K562 (cell line): ENCODE measurements at regions not wholly inside any gene's neighbourhood (a gene's known extent, or its start where the extent isn't known, plus 50 kb on each side); places are given as distances from the start of the nearest gene placed in this dataset.

Experiments used
- ATAC-seq: fragments of 200-7000 bp; cut with Tn5 transposase; 3 replicates; pipeline ENCODE4 v1.9.1; 2020; ENCODE audit warnings: moderate library complexity
- BruUV-seq: library from RNA; stranded (reverse); fragments of 400-500 nt; replicated peaks from 2 replicates; lab custom pipeline; 2021; lab: Mats Ljungman, UMichigan
- CTCF ChIA-PET: fragments of 300-600 bp; formaldehyde crosslinking; extraction: SDS; loops from one replicate; lab custom pipeline; 2021; ENCODE audit warnings: low intra/inter-chr PET ratio; lab: Yijun Ruan, JAX
- POLR2A ChIA-PET: fragments of 300-600, 350-650 bp; sonication (Branson Sonifier 250); formaldehyde crosslinking; extraction: SDS; loops from one replicate; lab custom pipeline; 2021; ENCODE audit warnings: antibody characterized with exemption, inconsistent platforms; lab: Yijun Ruan, JAX
- DNase-seq, 4 experiments: peaks; one replicate each; pipeline versions ENCODE4 v3.0.0 to v3.0.0-alpha.2; 2011 to 2018; ENCODE audit warnings: low spot score in 3 of 4, mixed read lengths in 3 of 4; ENCODE audit errors: extremely low read depth in 1 of 4
- FAIRE-seq: peaks from 2 replicates; lab custom pipeline; 2011; peaks lifted over from hg19 to GRCh38; lab: Jason Lieb, UNC
- H2AFZ ChIP-seq: 2 replicates; pipeline ENCODE4 v1.6.0; 2011; ENCODE audit warnings: low read depth, low read length, control low read depth, inconsistent platforms
- H3K27ac ChIP-seq: fragments of 200-600 bp; 3 replicates; pipeline ENCODE4 v1.8.0; 2011; ENCODE audit warnings: low read depth, mild to moderate bottlenecking, control low read depth, inconsistent platforms, low read length, moderate library complexity, mixed read lengths; ENCODE audit errors: extremely low read depth
- H3K27me3 ChIP-seq, 2 experiments: fragments of 300-600 bp in 1 of 2; 2 replicates in 1 of 2; 3 replicates in 1 of 2; pipeline versions ENCODE4 v1.6.0 to v1.8.0; 2011; ENCODE audit warnings: inconsistent platforms in 2 of 2, low read length in 2 of 2, mild to moderate bottlenecking in 1 of 2, mixed read lengths in 1 of 2, moderate library complexity in 1 of 2; ENCODE audit not compliant: control insufficient read depth in 2 of 2, insufficient read depth in 2 of 2
- H3K36me3 ChIP-seq: fragments of 300-600 bp; 3 replicates; pipeline ENCODE4 v1.8.0; 2011; ENCODE audit warnings: mild to moderate bottlenecking, low read length, inconsistent platforms; ENCODE audit not compliant: control insufficient read depth, insufficient read depth
- H3K4me1 ChIP-seq, 2 experiments: fragments of 200-600 bp in 1 of 2; replicated peaks in 1 of 2; 2 replicates in 1 of 2; 3 replicates in 1 of 2; pipeline versions ENCODE4 v1.5.1 to v1.8.0; 2011; ENCODE audit warnings: inconsistent platforms in 2 of 2, low read length in 2 of 2, mild to moderate bottlenecking in 1 of 2, mixed read lengths in 1 of 2, moderate library complexity in 1 of 2; ENCODE audit not compliant: control insufficient read depth in 2 of 2, insufficient read depth in 2 of 2
- H3K4me2 ChIP-seq: 2 replicates; pipeline ENCODE4 v1.6.1; 2011; ENCODE audit warnings: low read length, control low read depth, inconsistent platforms, mixed read lengths; ENCODE audit not compliant: insufficient read depth
- H3K4me3 ChIP-seq: fragments of 200-600 bp; sonication (generic), shearing (Covaris generic); 2 replicates; pipeline ENCODE4 v1.5.1; 2016; ENCODE audit warnings: control low read depth, inconsistent platforms
- H3K79me2 ChIP-seq: fragments of 200-600 bp; 3 replicates; pipeline ENCODE4 v1.8.0; 2011; ENCODE audit warnings: low read length, inconsistent platforms; ENCODE audit not compliant: control insufficient read depth, insufficient read depth
- H3K9ac ChIP-seq, 2 experiments: 2 replicates each; pipeline versions ENCODE4 v1.6.0 to v1.6.1; 2011; ENCODE audit warnings: low read depth in 2 of 2, low read length in 2 of 2, control low read depth in 1 of 2, inconsistent platforms in 1 of 2, mild to moderate bottlenecking in 1 of 2, mixed read lengths in 1 of 2; ENCODE audit not compliant: insufficient read depth in 1 of 2
- H3K9me1 ChIP-seq: one replicate; pipeline ENCODE4 v1.6.0; 2011; ENCODE audit warnings: inconsistent platforms, mild to moderate bottlenecking, low read length, moderate library complexity; ENCODE audit not compliant: control insufficient read depth, insufficient read depth
- H3K9me3 ChIP-seq: replicated peaks from 2 replicates; pipeline ENCODE4 v1.5.1; 2011; ENCODE audit warnings: low read depth, low read length, inconsistent platforms; ENCODE audit not compliant: control insufficient read depth, insufficient read depth
- H4K20me1 ChIP-seq: replicated peaks from 2 replicates; pipeline ENCODE4 v1.6.1; 2011; ENCODE audit warnings: low read length, inconsistent platforms, mixed read lengths; ENCODE audit not compliant: control insufficient read depth, insufficient read depth
- BRF2 ChIP-seq: IDR thresholded peaks from 3 replicates; pipeline ENCODE4 v1.6.1; 2011; ENCODE audit warnings: borderline replicate concordance, mild to moderate bottlenecking; ENCODE audit not compliant: insufficient read length, insufficient read depth
- FOS ChIP-seq: IDR thresholded peaks from 3 replicates; pipeline ENCODE4 v1.6.1; 2011; ENCODE audit not compliant: insufficient read length; ENCODE audit errors: extremely low read depth
- HOMEZ ChIP-seq: fragments of 250-450 bp; sonication (Bioruptor Pico); IDR thresholded peaks from 2 replicates; pipeline ENCODE4 v1.4.0; 2020; ENCODE audit warnings: mild to moderate bottlenecking, moderate library complexity
- SNAPC5 ChIP-seq: fragments of 250-450 bp; sonication (Bioruptor Pico); IDR thresholded peaks from 2 replicates; pipeline ENCODE4 v1.8.0; 2021; ENCODE audit warnings: moderate library complexity, mild to moderate bottlenecking, inconsistent platforms
- ZNF212 ChIP-seq: fragments of 450-650 bp; formaldehyde crosslinking; IDR thresholded peaks from 2 replicates; pipeline ENCODE4 v1.4.0; 2020; ENCODE audit warnings: mild to moderate bottlenecking
- ZNF23 ChIP-seq: fragments of 250-450 bp; sonication (Bioruptor Pico); IDR thresholded peaks from 2 replicates; pipeline ENCODE4 v1.4.0; 2020; ENCODE audit warnings: mild to moderate bottlenecking
- ZSCAN32 ChIP-seq: fragments of 450-650 bp; formaldehyde crosslinking; IDR thresholded peaks from 2 replicates; pipeline ENCODE4 v1.4.0; 2020; ENCODE audit warnings: mild to moderate bottlenecking, moderate library complexity
- WGBS: fragments of 100-300 bp; shearing (Covaris generic); methylation state at CpG from one replicate; pipeline ENCODE4 v1.1.6; 2016; ENCODE audit warnings: low coverage, mixed read lengths; ENCODE audit not compliant: insufficient coverage; ENCODE audit errors: missing lambda C conversion rate; 5-methylcytosine and 5-hydroxymethylcytosine counted together
- in situ Hi-C: fragments of 300-500 bp; cut with MboI; formaldehyde crosslinking; loops from 4 replicates; pipeline ENCODE4 v1.15.0; 2018; ENCODE audit warnings: inconsistent platforms, mixed read lengths
- intact Hi-C: fragments of 100-400 bp; cut with micrococcal nuclease; formaldehyde crosslinking; loops from 2 replicates; pipeline ENCODE4 v1.14.2; 2022
- TF ChIP-seq, protein P1 (sequence below): fragments of 250-450 bp; sonication (Bioruptor Pico); IDR thresholded peaks from 2 replicates; pipeline ENCODE4 v1.8.0; 2022; ENCODE audit warnings: moderate library complexity, mild to moderate bottlenecking, inconsistent platforms

GRCh38 chr2:228628682-228629081 is 447.2 kb upstream of the SPHKAP start:
- Histone ChIP-seq H3K27me3 (no peaks in the 10 kb centered on the region), H3K27ac (no peak overlapping the region), H2AFZ (no peak overlapping the region), H3K4me3 (no peak overlapping the region), H3K36me3 (no peaks in the 10 kb centered on the region), H3K9me1 (no peaks in the 10 kb centered on the region), H3K4me2 (no peak overlapping the region), H3K9ac (no peak overlapping the region), H3K4me1 (no peaks in the 10 kb centered on the region)
- in situ Hi-C loops: no loop called here
- no TSS peak for BruUV-seq
- CTCF ChIA-PET: no interaction called here
- POLR2A ChIA-PET: no interaction called here
- no peak for ATAC-seq
- intact Hi-C loops: no loop called here
- TF ChIP-seq ZNF23 (no peak), BRF2 (no peak), FOS (no peak), HOMEZ (no peak), ZSCAN32 (CRISPR knock-in tag) (no peak), SNAPC5 (no peak), ZNF212 (no peak)
- TF ChIP-seq, protein P1, sequence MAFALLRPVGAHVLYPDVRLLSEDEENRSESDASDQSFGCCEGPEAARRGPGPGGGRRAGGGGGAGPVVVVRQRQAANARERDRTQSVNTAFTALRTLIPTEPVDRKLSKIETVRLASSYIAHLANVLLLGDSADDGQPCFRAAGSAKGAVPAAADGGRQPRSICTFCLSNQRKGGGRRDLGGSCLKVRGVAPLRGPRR (CRISPR knock-in tag): no peak
- TF ChIP-seq, all 486 proteins: peak for 0
- FAIRE-seq (no peak), DNase-seq (no peak)
- Histone ChIP-seq H4K20me1 (no peaks in the 10 kb centered on the region), H3K79me2 (no peaks in the 10 kb centered on the region), H3K9me3 (no peaks in the 10 kb centered on the region)
- 9% methylated on average over 4 of the region's 4 CpGs for WGBS
